Right atrium auricular region (tissue), 2 donors: ENCODE measurements at regions not wholly inside any gene's neighbourhood (a gene's known extent, or its start where the extent isn't known, plus 50 kb on each side); places are given as distances from the start of the nearest gene placed in this dataset.
"Not testable (repeated sequence)": the region's sequence is repeated elsewhere in the genome, so short reads cannot be mapped to it uniquely, and the experiment has no call there.

Source experiments
- DNase-seq: peaks from one replicate; pipeline ENCODE4 v3.0.0-alpha.2; 2019; ENCODE audit warnings: low spot score
- H3K27ac ChIP-seq, 2 donors: fragments of 200-600 bp; sonication (generic); 1 replicate in 1 of 2; 2 replicates in 1 of 2; pipeline ENCODE4 v1.5.1; 2016 to 2019
- H3K27me3 ChIP-seq, 2 donors: fragments of 200-600 bp; sonication (generic); one replicate each; pipeline versions ENCODE4 v1.5.1 to v1.6.0; 2017 to 2019
- H3K36me3 ChIP-seq: fragments of 200-600 bp; sonication (generic); one replicate; pipeline ENCODE4 v1.5.1; 2016
- H3K4me1 ChIP-seq, 2 donors: fragments of 200-600 bp; sonication (generic); one replicate each; pipeline versions ENCODE4 v1.5.1 to v1.6.0; 2017 to 2019
- H3K4me3 ChIP-seq, 2 donors: fragments of 200-600 bp; sonication (generic); 1 replicate in 1 of 2; 2 replicates in 1 of 2; pipeline ENCODE4 v1.5.1; 2017 to 2019; ENCODE audit warnings: mild to moderate bottlenecking in 1 of 2, moderate library complexity in 1 of 2
- H3K9me3 ChIP-seq, 2 donors: fragments of 200-600 bp; sonication (generic); one replicate each; pipeline ENCODE4 v1.5.1; 2019
- CTCF ChIP-seq, 2 donors: fragments of 200-600 bp; sonication (generic); IDR thresholded peaks; one replicate each; pipeline ENCODE4 v1.5.1; 2019; ENCODE audit warnings: antibody characterized with exemption in 2 of 2

GRCh38 chr3:43838009-43838758 is 147.4 kb downstream of the ABHD5 start:
- Histone ChIP-seq H3K36me3 (no peaks in the 10 kb centered on the region), H3K9me3 (peaks cover 0 to 18% of the 10 kb centered on the region in 2 donors), H3K4me3 (no peak overlapping the region), H3K4me1 (no peaks in the 10 kb centered on the region), H3K27me3 (no peaks in the 10 kb centered on the region), H3K27ac (no peak overlapping the region)
- TF ChIP-seq CTCF (IDR thresholded peaks at IDR 0.05) = no peak
- DNase-seq = no peak

DNA sequence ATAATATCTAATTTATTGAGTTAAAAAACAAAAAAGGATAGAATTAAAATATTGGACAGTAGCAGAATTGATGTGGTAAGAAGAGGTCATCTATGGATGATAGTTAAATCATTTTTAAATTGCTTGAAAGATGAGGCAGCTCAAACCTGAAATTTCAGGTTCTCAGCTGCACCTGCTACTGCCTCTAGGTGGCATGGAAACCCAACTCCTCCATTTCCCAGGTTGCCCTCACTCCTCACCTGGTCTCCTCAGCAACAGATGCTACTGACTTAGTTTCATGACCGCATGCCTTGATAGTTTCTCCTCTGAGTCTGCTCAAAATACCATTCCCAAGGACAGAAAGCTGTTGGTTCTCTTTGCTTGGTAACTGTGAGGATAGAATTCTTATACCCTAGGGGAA is 148.1 kb downstream of the ABHD5 start:
- Histone ChIP-seq H3K4me1 (no peaks in the 10 kb centered on the region), H3K9me3 (peaks cover 0 to 18% of the 10 kb centered on the region in 2 donors), H3K27me3 (no peaks in the 10 kb centered on the region), H3K27ac (no peak overlapping the region), H3K4me3 (no peak overlapping the region), H3K36me3 (no peaks in the 10 kb centered on the region)
- no peak for TF ChIP-seq CTCF (IDR thresholded peaks at IDR 0.05)
- no peak for DNase-seq

GRCh38 chr3:43843386-43843785 is 152.6 kb downstream of the ABHD5 start:
- H3K36me3 ChIP-seq = no peaks in the 10 kb centered on the region
- DNase-seq = no peak
- no peak overlapping the region for H3K4me3 ChIP-seq
- H3K9me3 ChIP-seq = peaks cover 0 to 36% of the 10 kb centered on the region in 2 donors
- no peak overlapping the region for H3K27ac ChIP-seq
- no peak for TF ChIP-seq CTCF (IDR thresholded peaks at IDR 0.05)
- no peaks in the 10 kb centered on the region for H3K27me3 ChIP-seq
- no peaks in the 10 kb centered on the region for H3K4me1 ChIP-seq

DNA sequence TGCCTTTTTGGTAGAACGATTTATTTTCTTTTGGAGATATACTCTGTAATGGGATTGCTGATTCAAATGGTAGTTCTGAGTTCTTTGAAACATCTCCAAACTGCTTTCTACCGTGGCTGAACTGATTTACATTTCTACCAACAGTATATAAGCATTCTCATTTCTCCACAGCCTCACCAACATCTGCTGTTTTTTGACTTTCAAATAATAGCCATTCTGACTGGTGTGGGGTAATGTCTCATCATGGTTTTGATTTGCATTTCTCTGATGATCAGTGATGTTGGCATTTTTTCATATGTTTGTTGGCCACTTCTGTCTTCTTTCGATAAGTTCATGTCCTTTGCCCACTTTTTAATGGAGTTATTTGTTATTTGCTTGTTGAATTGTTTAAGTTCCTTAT is 154.0 kb downstream of the ABHD5 start:
- DNase-seq = no peak
- no peak for TF ChIP-seq CTCF (IDR thresholded peaks at IDR 0.05)
- H3K27ac ChIP-seq = no peak overlapping the region

DNA sequence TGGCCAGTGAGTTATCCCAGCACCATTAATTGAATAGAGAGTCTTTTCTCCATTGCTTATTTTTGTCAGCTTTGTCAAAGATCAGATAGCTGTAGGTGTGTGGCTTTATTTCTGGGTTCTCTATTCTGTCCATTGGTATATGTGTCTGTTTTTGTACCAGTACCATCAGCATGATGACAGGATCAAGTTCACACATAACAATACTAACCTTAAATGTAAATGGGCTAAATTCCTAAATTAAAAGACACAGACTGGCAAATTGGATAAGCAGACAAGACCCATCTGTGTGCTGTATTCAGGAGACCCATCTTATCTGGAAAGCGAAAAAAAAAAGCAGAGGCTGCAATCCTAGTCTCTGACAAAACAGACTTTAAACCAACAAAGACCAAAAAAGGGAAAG is 154.8 kb downstream of the ABHD5 start:
- not testable (repeated sequence) for H3K36me3 ChIP-seq, H3K4me1 ChIP-seq, DNase-seq, H3K27ac ChIP-seq, H3K27me3 ChIP-seq, H3K4me3 ChIP-seq
- H3K9me3 ChIP-seq = peaks cover 0 to 28% of the 10 kb centered on the region in 2 donors

More for the DNA sequence above, 154.0 kb downstream of the ABHD5 start:
- no peaks in the 10 kb centered on the region for H3K36me3 ChIP-seq
- peaks cover 0 to 28% of the 10 kb centered on the region in 2 donors for H3K9me3 ChIP-seq
- no peaks in the 10 kb centered on the region for H3K4me1 ChIP-seq
- H3K27me3 ChIP-seq = no peaks in the 10 kb centered on the region
- no peak overlapping the region for H3K4me3 ChIP-seq

- peaks cover 0 to 10% of the 10 kb centered on the region in 2 donors for H3K9me3 ChIP-seq
- H3K27me3 ChIP-seq = no peaks in the 10 kb centered on the region
- no peak overlapping the region for H3K27ac ChIP-seq
- no peak for DNase-seq
- no peak overlapping the region for H3K4me3 ChIP-seq
- H3K36me3 ChIP-seq = no peaks in the 10 kb centered on the region
- no peaks in the 10 kb centered on the region for H3K4me1 ChIP-seq
- TF ChIP-seq CTCF (IDR thresholded peaks at IDR 0.05) = no peak
These were observed 161.3 kb downstream of the ABHD5 start for GRCh38 chr3:43852066-43852465.
